Cardiac muscle cell (in vitro differentiated cells and primary cell): ENCODE measurements at regions not wholly inside any gene's neighbourhood (a gene's known extent, or its start where the extent isn't known, plus 50 kb on each side); places are given as distances from the start of the nearest gene placed in this dataset.
A peak's percentile ranks its signal among the peaks of the same experiment; 100 is the strongest.

Source experiments
- DNase-seq, 2 donors: peaks; one replicate each; pipeline versions ENCODE4 v3.0.0 to v3.0.0-alpha.2; 2010 to 2017; ENCODE audit warnings: low read depth in 1 of 2, low spot score in 1 of 2
- H3K27ac ChIP-seq: fragments of 200-600 bp; sonication (generic); 2 replicates; pipeline ENCODE4 v1.5.1; 2016
- H3K27me3 ChIP-seq: fragments of 200-600 bp; sonication (generic); 2 replicates; pipeline ENCODE4 v1.6.0; 2016; ENCODE audit warnings: control low read depth
- H3K36me3 ChIP-seq: fragments of 200-600 bp; sonication (generic); 2 replicates; pipeline ENCODE4 v1.5.1; 2016; ENCODE audit warnings: control low read depth
- H3K4me1 ChIP-seq: fragments of 200-600 bp; sonication (generic); 2 replicates; pipeline ENCODE4 v1.8.1; 2017; ENCODE audit warnings: low read depth, mild to moderate bottlenecking, mixed run types
- H3K4me3 ChIP-seq: fragments of 200-600 bp; sonication (generic); 2 replicates; pipeline ENCODE4 v1.5.1; 2016; ENCODE audit warnings: mild to moderate bottlenecking
- H3K9me3 ChIP-seq: fragments of 200-600 bp; sonication (generic); 2 replicates; pipeline ENCODE4 v1.5.1; 2017; ENCODE audit warnings: low read depth, mild to moderate bottlenecking, control low read depth
- CTCF ChIP-seq: IDR thresholded peaks from 2 replicates; pipeline ENCODE4 v1.5.1; 2012; ENCODE audit warnings: low read depth, mild to moderate bottlenecking, low read length

GRCh38 chr20:2210646-2211552 lies 84.9 kb upstream of the TGM3 start:
- no peak for TF ChIP-seq CTCF
- Histone ChIP-seq H3K27me3 (peaks cover 18% of the 10 kb centered on the region), H3K27ac (no peak overlapping the region), H3K36me3 (no peaks in the 10 kb centered on the region), H3K4me3 (no peak overlapping the region), H3K4me1 (no peaks in the 10 kb centered on the region), H3K9me3 (no peaks in the 10 kb centered on the region)
- DNase-seq, result peak in 1 of 2 donors; percentile 89

DNA sequence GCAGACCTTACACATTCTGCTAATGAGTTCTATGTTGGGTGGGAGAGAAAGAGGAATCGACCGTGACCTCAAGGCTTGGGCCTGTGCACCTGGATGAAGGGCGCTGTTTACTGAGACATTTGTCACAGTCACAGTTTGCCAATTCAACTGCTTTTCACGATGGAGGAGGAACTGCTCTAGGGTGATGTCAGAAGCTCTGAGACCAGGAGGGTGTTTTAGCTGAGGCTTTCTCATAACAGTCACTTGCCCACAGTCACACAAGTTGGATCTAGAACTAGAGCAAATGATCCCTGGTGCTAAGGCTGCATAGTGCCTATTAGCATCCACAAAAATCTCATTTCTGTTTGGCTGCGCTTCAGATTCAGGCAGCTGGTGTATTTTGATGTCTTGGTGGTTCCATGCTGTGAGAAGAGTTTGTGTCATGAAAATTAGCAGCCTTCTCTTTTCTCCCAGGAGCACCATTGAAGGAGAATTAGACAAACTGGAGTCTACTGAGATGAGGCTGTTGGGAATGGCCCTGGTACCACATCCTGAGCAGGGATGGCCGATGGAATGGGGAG lies 83.3 kb upstream of the TGM3 start:
- no peak overlapping the region for H3K27ac ChIP-seq
- no peak for TF ChIP-seq CTCF
- H3K36me3 ChIP-seq, result no peaks in the 10 kb centered on the region
- no peaks in the 10 kb centered on the region for H3K4me1 ChIP-seq
- no peaks in the 10 kb centered on the region for H3K9me3 ChIP-seq
- no peak overlapping the region for H3K4me3 ChIP-seq
- H3K27me3 ChIP-seq, result peaks cover 5% of the 10 kb centered on the region
- no peak for DNase-seq

GRCh38 chr20:2213401-2213800 lies 82.4 kb upstream of the TGM3 start:
- DNase-seq, result no peak
- TF ChIP-seq CTCF, result no peak
- Histone ChIP-seq H3K9me3 (no peaks in the 10 kb centered on the region), H3K27ac (no peak overlapping the region), H3K36me3 (no peaks in the 10 kb centered on the region), H3K27me3 (peaks cover 3% of the 10 kb centered on the region), H3K4me1 (no peaks in the 10 kb centered on the region), H3K4me3 (no peak overlapping the region)

DNA sequence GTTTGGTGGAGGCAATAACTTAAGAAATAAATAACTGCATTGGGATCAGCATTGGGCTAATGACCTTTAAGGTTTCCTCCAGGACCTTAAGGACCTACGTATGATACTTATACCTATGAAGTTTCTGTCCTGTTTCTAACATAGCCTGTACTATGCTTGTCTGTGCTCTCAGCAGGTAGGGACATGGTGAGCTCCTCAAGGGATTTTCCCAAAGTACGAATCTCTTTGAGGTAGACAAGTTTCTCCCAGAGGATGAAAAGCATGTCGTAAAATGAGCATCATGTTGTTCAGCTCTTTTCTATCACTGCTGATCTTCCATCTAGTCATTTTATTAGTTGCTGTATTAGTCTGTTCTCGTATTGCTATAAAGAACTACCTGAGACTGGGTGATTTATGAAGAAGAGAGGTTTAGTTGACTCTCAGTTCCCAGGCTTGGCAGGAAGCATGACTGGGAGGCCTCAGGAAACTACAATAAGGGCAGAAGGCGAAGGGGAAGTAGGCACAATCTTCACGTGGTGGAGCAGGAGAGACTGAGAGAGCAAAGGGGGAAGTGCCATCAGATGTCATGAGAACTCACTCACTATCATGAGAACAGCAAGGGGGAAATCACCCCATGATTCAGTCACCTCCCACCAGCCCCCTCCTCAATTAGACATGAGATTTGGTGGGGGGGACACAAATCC lies 77.8 kb upstream of the TGM3 start:
- no peak for DNase-seq
- Histone ChIP-seq H3K27me3 (no peaks in the 10 kb centered on the region), H3K4me1 (no peaks in the 10 kb centered on the region), H3K4me3 (no peak overlapping the region), H3K9me3 (no peaks in the 10 kb centered on the region), H3K27ac (no peak overlapping the region), H3K36me3 (no peaks in the 10 kb centered on the region)
- no peak for TF ChIP-seq CTCF

- TF ChIP-seq CTCF, result no peak
- Histone ChIP-seq H3K27ac (no peak overlapping the region), H3K27me3 (no peaks in the 10 kb centered on the region), H3K4me3 (no peak overlapping the region), H3K4me1 (no peaks in the 10 kb centered on the region), H3K36me3 (no peaks in the 10 kb centered on the region), H3K9me3 (no peaks in the 10 kb centered on the region)
- no peak for DNase-seq
Observed at GRCh38 chr20:2219481-2220006, 76.3 kb upstream of the TGM3 start.
